T1000 (cell line): ENCODE measurements at regions not wholly inside any gene's neighbourhood (a gene's known extent, or its start where the extent isn't known, plus 50 kb on each side); places are given as distances from the start of the nearest gene placed in this dataset.

Source experiments
- DNase-seq: peaks from one replicate; lab custom pipeline; 2025; ENCODE audit warnings: mixed read lengths; lab: John Stamatoyannopoulos, UW

- DNase-seq: no peak
Observed at GRCh38 chr14:98751110-98751509, 520.9 kb downstream of the BCL11B start.

GRCh38 chr14:98752660-98753059, 519.3 kb downstream of the BCL11B start:
- DNase-seq: no peak

DNA sequence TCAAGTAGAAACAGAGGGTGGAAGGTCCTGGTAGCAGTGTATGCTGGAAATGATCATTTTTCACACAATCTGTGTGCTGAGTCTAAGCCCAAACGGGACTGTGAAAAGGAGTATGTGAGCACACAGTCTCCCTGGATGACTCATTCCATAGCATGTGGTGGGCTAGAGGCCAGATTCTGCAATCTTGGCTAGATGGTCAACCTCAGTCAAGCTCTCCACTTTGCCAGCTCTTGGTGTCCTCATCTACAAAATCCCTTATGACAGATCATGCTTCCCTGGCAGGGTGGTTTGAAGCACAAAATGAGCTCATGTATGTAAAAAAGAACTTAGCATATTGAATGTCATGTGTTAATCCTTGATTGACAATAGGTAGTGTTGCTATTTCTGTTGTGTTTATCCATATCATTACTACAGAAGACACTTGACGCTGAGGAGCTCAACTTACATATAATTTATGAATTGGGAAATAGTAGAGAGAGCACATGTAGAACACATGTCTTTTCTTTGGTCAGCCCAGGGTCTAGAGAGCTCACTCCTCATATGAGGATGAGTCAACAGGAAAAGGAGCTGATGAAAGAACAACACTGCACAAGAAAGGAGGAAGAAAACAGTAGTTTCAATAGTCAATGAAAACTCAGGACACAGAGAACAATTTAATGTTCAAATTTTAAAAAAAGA, 517.5 kb downstream of the BCL11B start:
- no peak for DNase-seq

GRCh38 chr14:98756749-98757148, 515.2 kb downstream of the BCL11B start:
- DNase-seq: no peak

- no peak for DNase-seq
Observed at GRCh38 chr14:98758440-98758839, 513.6 kb downstream of the BCL11B start.

DNA sequence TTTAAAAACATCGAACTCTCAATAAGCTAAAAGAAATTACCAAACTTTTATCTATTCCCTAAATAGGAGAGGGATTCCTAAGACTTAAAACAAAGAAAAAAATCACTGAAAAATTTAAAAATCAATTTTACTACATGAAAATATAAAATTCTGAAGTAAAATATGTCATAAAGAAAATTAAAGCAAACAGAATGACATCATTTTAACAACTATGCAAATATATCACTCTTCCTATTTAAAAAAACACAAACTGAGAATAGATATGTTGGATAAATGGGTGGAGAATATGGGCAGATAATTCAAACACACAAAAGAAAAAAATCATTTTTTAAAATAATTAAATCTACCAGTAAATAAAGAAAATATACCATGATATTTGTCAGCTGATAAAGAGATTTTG, 510.0 kb downstream of the BCL11B start:
- DNase-seq: no peak

GRCh38 chr14:98766818-98767217, 505.2 kb downstream of the BCL11B start:
- no peak for DNase-seq

GRCh38 chr14:98769326-98769725, 502.7 kb downstream of the BCL11B start:
- no peak for DNase-seq

DNA sequence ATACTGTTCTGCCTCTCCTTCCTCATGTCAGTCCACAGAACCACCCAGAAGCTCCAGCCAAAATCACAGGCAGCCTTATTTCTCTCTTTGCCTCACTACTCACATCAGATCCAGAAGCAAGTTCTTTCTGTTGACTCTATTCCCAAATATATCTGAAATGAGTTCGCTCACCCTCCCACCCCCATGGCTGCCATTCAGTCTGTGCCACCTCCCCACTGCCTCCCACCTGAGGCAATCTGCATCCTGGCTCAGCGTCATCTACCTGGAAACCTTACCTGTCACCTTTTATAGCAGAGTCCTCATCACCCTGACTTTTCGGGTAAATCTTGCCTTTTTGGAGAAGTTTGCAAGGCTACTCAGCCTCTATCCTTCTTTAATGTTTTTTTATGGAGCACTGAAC, 501.8 kb downstream of the BCL11B start:
- no peak for DNase-seq

DNA sequence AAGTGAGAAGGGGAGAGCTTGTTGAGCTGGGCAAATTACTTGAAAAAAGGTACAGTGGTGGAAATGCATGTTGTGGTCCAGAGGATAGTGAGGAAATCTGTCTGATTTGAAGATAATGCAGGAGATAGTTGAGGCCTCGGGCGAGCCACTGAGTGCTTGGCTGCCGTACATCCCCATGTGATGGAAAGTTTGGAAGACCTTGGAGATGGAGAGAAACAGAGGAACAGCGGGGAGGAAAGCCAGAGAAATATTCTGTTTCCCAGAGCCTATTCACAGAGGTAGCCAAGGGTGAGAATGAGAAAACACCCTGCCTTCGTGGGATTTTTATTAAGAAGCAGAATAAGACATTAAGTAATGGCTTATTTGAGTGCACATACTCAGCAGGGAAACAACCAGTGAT, 498.2 kb downstream of the BCL11B start:
- no peak for DNase-seq

- DNase-seq: no peak
Observed at GRCh38 chr14:98775892-98776291, 496.1 kb downstream of the BCL11B start.

GRCh38 chr14:98782062-98782461, 489.9 kb downstream of the BCL11B start:
- DNase-seq: no peak

DNA sequence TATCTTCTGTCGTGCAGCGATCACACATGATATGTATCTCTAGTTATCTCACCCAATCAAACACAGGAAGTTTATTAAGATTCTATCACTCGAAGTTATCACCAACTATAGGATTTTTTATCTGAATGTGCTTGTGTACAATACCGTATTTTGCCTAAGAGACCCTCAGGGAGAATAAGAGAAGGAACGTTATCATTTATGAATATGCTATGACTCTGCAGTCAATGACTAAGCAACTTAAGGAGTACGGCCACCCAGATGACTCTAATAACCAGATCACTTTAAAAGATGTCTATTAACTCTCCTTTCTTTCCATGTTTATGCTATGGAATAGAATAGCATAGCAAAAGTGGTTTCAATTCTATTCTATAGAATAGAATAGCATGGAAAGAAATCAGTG, 486.4 kb downstream of the BCL11B start:
- no peak for DNase-seq

GRCh38 chr14:98786456-98786855, 485.5 kb downstream of the BCL11B start:
- DNase-seq: no peak

- no peak for DNase-seq
Observed at GRCh38 chr14:98791661-98792060, 480.3 kb downstream of the BCL11B start.

DNA sequence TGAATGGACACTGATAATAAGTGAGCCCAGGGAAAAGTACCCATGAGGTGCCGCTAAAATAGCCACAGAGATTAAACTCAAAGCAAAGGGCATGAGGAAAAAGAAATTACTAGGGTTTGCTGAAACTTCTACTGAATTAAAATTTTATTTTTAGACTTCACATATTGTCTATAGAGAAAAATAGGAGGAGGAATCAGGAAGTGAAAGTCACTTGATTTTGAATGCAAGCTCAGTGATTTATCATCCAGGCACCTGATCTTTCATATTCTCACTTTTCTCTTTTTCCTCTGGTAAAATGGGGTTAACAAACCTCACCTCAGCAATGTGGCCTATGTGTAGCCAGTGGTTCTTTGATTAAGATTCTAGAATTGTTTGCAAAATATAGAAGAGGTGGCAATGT, 479.8 kb downstream of the BCL11B start:
- no peak for DNase-seq

DNA sequence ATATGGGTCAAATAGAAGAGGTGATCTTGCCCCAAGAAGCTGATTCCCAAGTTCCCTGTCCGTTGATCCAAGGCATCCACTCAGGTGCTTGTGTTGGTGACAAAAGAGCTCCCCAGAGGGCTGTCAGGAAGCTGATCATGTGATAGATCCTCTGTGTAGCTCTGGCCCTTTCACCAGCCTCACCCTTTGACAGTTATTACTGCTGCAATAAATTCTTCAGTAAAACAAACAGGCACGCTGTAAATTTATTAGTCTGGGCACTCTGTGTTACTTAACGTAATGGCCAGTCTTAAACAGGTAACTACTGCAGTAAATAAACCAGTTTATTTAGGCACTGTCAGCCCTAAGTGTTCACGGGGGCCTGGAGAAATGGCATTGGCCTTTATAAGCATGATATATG, 473.9 kb downstream of the BCL11B start:
- no peak for DNase-seq

DNA sequence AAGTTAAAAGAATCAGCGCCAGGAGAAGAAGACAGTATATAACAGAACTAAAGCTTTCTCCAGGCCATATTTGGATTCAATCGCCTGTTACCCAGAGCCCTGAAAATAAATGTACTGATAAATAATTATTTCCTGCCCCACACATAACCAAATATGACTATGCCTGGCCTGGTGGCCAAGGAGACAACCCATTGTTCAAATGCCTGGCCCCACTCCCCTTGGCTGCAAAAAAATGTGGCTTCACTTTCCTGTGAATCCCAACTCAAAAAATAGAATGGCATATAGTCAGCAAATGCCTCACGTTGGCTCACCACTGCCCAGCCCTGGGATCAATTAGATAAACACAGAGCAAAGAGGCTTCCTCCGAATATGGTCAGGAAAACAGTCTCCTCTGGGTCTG, 472.1 kb downstream of the BCL11B start:
- no peak for DNase-seq

DNA sequence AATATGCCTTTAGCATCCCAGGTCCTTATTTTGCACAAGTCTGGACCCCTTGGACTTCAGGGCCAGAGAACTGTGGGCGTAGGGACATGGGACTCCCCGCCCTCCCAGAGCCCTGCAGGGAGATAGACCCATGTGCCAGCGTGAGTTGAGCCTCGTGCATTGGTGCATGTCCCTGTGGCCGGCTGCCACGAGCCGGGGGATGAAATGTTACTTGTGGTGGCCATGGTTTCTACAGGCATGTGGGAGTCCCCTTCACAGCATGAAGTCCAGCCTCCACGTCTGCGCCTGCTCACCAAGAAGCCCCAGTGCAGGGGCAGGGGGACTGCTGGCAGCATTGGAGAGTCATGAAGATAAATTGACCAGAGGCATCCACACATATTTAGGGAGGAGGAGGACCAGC, 470.0 kb downstream of the BCL11B start:
- no peak for DNase-seq

GRCh38 chr14:98803196-98803595, 468.8 kb downstream of the BCL11B start:
- DNase-seq: no peak

GRCh38 chr14:98808494-98809407, 463.2 kb downstream of the BCL11B start:
- no peak for DNase-seq

GRCh38 chr14:98816195-98816594, 455.8 kb downstream of the BCL11B start:
- no peak for DNase-seq

- DNase-seq: no peak
Observed at GRCh38 chr14:98816720-98817119, 455.3 kb downstream of the BCL11B start.
